ENCODE measurements at regions not wholly inside any gene's neighbourhood (a gene's known extent, or its start where the extent isn't known, plus 50 kb on each side); places are given as distances from the start of the nearest gene placed in this dataset.
"Not testable (repeated sequence)": the region's sequence is repeated elsewhere in the genome, so short reads cannot be mapped to it uniquely, and the experiment has no call there.

DNA sequence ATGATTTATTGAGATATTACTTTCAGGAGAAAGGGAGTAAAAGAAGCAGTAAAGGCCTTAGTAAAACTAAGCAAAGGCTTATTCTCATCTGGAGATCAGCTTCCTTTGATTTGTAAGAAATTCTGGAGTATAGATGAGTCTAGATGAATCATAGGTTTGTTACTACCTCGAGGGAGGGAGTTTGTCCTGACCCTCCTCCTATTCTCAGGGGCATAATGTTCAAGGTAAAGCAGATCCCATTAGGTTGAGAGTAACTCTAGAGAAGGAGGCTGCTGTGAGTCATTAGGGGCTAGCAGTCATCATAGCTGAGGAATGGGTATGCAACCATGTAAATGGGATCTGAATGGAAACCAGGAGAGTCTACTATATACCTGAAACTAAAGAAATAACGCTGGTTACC is 155.5 kb upstream of the MOCS2 start:
- H3K27me3 Mint-ChIP-seq: no peaks in the 10 kb centered on the region
- no peak overlapping the region for H3K27ac Mint-ChIP-seq
- H3K9me3 Mint-ChIP-seq: no peaks in the 10 kb centered on the region
- H3K4me3 Mint-ChIP-seq: no peak overlapping the region
- DNase-seq: no peak
- no peaks in the 10 kb centered on the region for H3K4me1 Mint-ChIP-seq
- CTCF ChIA-PET: no interaction called here
- no peaks in the 10 kb centered on the region for H3K36me3 Mint-ChIP-seq

DNA sequence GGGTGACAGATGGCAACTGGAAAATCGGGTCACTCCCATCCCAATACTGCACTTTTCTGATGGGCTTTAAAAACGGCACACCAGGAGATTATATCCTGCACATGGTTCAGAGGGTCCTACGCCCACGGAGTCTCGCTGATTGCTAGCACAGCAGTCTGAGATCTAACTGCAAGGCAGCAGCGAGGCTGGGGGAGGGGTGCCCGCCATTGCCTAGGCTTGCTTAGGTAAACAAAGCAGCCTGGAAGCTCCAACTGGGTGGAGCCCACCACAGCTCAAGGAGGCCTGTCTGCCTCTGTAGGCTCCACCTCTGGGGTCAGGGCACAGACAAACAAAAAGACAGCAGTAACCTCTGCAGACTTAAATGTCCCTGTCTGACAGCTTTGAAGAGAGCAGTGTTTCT is 158.7 kb upstream of the MOCS2 start:
- H3K9me3 Mint-ChIP-seq, H3K4me3 Mint-ChIP-seq, H3K27ac Mint-ChIP-seq, H3K36me3 Mint-ChIP-seq, H3K4me1 Mint-ChIP-seq, CTCF ChIA-PET, H3K27me3 Mint-ChIP-seq, DNase-seq: not testable (repeated sequence)

DNA sequence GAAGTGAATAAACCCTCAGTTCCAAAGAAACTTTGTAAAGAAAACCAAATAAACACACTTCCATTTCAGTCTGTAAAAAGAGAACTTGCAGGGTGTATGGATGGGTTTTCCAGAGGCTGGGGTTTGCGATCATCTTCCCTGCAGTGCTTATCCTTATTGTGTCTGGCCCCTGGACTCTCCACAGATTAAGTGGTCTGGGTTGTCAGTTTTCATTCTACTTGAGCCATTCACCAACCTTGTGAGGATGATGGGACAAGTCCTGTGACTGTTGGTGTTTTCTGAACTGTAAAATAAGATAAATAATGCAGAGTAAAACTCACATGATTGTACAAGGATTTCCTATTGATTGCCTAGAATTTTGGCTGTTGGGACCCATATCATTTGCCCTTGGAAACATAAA is 166.1 kb upstream of the MOCS2 start:
- Mint-ChIP-seq H3K4me3 (no peak overlapping the region), H3K27me3 (no peaks in the 10 kb centered on the region), H3K36me3 (no peaks in the 10 kb centered on the region), H3K27ac (no peak overlapping the region), H3K9me3 (peaks cover 2% of the 10 kb centered on the region), H3K4me1 (no peaks in the 10 kb centered on the region)
- DNase-seq: no peak
- CTCF ChIA-PET: no interaction called here

DNA sequence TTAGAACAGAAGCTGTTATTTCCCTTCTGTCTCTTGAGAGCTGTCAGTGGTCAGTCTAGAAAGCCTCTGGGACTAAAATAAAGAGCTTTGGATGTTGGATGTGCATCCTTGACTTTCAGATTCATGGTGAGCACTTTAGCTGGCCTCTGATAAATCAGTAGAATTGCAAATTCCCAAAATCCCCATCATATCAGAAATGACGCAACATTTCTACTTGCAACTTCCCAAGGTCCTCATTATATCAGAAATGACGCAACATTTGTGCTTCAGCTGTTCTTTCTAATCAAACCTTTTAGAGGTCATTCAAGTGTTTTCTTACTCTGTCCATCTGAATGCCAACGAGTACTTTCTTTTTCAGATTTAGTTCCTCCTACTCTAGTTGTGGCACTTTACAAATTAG is 167.3 kb upstream of the MOCS2 start:
- Mint-ChIP-seq H3K4me3 (no peak overlapping the region), H3K36me3 (no peaks in the 10 kb centered on the region), H3K27ac (no peak overlapping the region), H3K4me1 (no peaks in the 10 kb centered on the region), H3K9me3 (no peaks in the 10 kb centered on the region), H3K27me3 (no peaks in the 10 kb centered on the region)
- DNase-seq: no peak
- CTCF ChIA-PET: no interaction called here

DNA sequence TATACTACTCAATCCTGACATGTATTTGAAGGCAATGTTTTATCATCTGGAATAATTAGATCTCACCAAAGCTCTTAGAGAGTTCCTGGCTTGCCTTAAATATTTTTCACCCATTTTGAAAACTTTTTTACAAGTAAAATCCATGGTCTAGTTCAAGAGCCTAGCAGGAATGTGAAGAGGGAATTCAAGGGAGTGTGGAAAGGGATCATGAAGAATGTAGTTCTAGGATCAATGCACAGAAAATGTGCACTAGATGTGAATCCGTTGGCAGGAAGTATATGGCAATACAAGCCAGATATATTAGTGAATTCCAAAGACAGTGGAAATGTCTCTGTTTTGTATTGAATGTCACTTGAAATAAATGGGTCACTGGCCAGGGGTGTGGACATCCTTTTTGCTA is 167.9 kb upstream of the MOCS2 start:
- no peaks in the 10 kb centered on the region for H3K9me3 Mint-ChIP-seq
- no peaks in the 10 kb centered on the region for H3K27me3 Mint-ChIP-seq
- no peak for DNase-seq
- H3K36me3 Mint-ChIP-seq: no peaks in the 10 kb centered on the region
- H3K27ac Mint-ChIP-seq: no peak overlapping the region
- no peaks in the 10 kb centered on the region for H3K4me1 Mint-ChIP-seq
- no peak overlapping the region for H3K4me3 Mint-ChIP-seq
- CTCF ChIA-PET: no interaction called here

DNA sequence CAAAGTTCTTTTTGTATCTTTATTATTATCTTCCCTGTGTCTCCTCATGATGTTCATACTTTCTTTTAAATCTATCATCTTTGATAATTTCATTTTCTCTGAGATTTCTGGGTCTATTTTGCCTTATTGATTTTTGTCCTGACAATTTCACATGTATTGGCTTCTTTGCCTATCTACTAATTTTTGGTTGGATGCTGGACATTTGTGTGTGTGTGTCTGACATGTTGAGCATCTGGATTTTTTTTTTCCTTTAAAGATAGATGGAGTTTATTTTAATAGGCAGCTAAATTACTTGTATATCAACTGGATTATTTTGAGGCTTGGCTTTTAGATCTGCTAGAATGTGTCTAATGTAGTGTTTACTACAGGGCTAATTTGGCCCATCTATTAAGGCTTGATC is 178.0 kb upstream of the MOCS2 start:
- CTCF ChIA-PET: no interaction called here

DNA sequence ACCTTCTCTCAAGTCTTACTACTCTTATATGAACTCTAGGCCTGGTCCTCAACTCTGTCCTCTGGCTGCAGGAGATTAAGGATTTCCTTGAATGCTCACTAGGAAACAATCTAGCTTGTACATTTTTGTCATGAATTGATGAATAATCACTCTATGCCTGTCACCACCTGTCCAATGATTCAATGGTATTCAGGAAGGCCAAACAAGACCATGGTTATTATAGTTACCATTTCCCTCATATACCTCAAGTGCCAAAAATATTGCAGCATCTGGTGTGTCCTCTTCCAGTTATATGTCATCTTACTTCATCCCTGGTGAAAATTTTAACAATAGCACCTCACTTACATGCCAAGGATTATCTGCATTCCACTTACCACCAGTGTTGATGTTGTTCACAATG is 179.0 kb upstream of the MOCS2 start:
- Mint-ChIP-seq H3K4me1 (no peaks in the 10 kb centered on the region), H3K4me3 (no peak overlapping the region), H3K27me3 (peaks cover 5% of the 10 kb centered on the region), H3K27ac (no peak overlapping the region), H3K9me3 (peaks cover 5% of the 10 kb centered on the region), H3K36me3 (no peaks in the 10 kb centered on the region)
- CTCF ChIA-PET: no interaction called here
- no peak for DNase-seq

More for the DNA sequence above, 178.0 kb upstream of the MOCS2 start:
- peaks cover 5% of the 10 kb centered on the region for H3K9me3 Mint-ChIP-seq
- H3K36me3 Mint-ChIP-seq: no peaks in the 10 kb centered on the region
- no peak overlapping the region for H3K27ac Mint-ChIP-seq
- H3K4me3 Mint-ChIP-seq: no peak overlapping the region
- peaks cover 5% of the 10 kb centered on the region for H3K27me3 Mint-ChIP-seq
- no peaks in the 10 kb centered on the region for H3K4me1 Mint-ChIP-seq
- no peak for DNase-seq

DNA sequence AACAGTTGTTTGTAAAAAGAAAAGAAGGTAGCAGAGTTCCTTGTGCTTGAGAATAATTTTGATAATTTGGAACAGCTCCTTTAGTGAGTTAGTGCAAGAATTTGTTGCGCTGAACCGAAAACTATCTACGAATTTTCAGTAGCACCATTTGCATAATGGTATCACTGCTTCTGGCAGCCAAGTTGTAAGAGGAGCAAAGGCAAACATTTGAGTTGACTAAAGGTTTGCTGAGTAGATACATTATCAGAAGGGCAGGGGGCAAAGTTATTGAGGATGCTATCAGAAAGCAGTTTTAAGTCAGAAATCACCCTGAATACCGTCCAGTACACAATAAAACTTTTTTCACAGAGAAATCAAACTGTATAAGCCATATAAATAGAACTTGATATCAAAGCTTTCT is 181.5 kb upstream of the MOCS2 start:
- Mint-ChIP-seq H3K27ac (no peak overlapping the region), H3K27me3 (peaks cover 3% of the 10 kb centered on the region), H3K4me1 (no peaks in the 10 kb centered on the region), H3K9me3 (peaks cover 5% of the 10 kb centered on the region), H3K4me3 (no peak overlapping the region), H3K36me3 (no peaks in the 10 kb centered on the region)
- DNase-seq: no peak
- CTCF ChIA-PET: no interaction called here

DNA sequence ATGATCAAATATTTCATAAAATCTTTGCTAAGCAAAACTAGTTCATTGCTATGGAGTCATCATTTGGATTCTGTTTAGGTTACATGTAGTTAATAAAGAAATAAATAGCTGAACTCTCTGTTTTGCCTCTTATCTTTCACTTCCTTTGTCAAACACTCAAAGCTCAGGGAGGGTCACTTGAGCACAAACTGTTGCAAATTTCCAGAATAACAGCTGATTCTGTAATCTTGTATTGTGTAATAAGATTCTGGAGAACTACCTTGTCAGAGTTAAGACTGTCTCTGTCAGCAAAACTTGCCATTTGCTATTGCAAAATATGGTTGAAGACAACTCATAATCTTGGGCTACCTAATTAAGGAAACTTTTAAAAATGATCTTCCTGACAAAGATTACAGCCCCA is 182.0 kb upstream of the MOCS2 start:
- peaks cover 5% of the 10 kb centered on the region for H3K9me3 Mint-ChIP-seq
- CTCF ChIA-PET: no interaction called here
- H3K27ac Mint-ChIP-seq: no peak overlapping the region
- H3K4me1 Mint-ChIP-seq: no peaks in the 10 kb centered on the region
- H3K27me3 Mint-ChIP-seq: no peaks in the 10 kb centered on the region
- DNase-seq: no peak
- H3K4me3 Mint-ChIP-seq: no peak overlapping the region
- H3K36me3 Mint-ChIP-seq: no peaks in the 10 kb centered on the region

DNA sequence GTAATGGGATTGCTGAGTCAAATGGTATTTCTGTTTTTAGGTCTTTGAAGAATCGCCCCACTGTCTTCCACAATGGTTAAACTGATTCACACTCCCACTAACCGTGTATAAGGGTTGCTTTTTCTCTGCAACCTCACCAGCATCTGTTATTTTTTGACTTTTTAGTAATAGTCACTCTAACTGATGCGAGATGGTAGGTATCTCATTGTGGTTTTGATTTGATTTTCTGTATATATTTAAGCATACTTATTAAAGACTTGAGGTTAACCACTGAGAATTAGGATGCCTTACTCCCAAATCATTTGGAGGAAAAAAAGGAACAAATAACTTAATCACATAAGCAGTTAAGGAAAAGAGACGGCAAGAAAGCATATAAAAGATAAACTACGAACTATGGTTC is 181.6 kb upstream of the FST start:
- H3K9me3 Mint-ChIP-seq: peaks cover 2% of the 10 kb centered on the region
- H3K27me3 Mint-ChIP-seq: no peaks in the 10 kb centered on the region
- H3K27ac Mint-ChIP-seq: no peak overlapping the region
- no peaks in the 10 kb centered on the region for H3K4me1 Mint-ChIP-seq
- H3K4me3 Mint-ChIP-seq: no peak overlapping the region
- no peak for DNase-seq
- H3K36me3 Mint-ChIP-seq: no peaks in the 10 kb centered on the region
- CTCF ChIA-PET: no interaction called here

DNA sequence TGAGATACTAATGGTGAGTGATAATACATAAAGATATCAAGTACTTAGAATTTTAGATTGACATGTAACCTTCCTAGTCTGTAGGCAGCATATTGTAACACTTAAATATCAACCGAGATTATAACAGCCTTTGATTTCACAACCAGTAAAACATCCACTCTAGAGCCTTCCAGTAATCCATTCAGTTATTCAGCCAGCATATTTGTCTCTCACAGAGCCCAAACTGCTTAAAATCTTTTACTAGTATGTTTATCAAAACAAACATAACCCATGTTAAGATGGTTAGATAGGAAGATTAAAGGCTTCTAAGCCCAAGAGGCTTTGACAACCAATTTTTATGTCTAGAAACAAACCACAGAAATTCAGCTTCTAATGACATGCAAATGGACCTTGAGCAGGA is 177.9 kb upstream of the FST start:
- Mint-ChIP-seq H3K36me3 (no peaks in the 10 kb centered on the region), H3K27ac (no peak overlapping the region), H3K27me3 (no peaks in the 10 kb centered on the region), H3K4me3 (no peak overlapping the region), H3K9me3 (peaks cover 2% of the 10 kb centered on the region), H3K4me1 (no peaks in the 10 kb centered on the region)
- no peak for DNase-seq
- CTCF ChIA-PET: no interaction called here

DNA sequence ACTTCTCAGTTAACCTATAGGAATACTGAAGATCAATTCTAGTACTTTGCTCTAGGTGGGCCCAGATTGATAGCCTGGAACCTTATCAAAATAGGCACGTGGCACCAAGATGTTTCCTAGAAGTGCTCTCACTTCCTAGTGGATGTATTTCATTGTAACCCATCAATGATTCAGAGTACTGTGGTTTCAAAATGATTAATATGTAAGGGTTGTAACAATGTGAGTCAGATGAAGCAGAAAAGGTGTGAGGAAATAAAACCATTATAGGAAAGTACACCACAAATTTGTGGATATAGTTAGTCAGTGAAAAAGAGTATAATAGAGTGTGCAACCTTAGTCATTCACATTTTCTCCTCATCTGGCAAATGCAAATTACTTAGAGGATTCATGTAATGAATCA is 177.3 kb upstream of the FST start:
- Mint-ChIP-seq H3K9me3 (peaks cover 3% of the 10 kb centered on the region), H3K4me3 (no peak overlapping the region), H3K36me3 (no peaks in the 10 kb centered on the region), H3K27ac (no peak overlapping the region), H3K4me1 (no peaks in the 10 kb centered on the region), H3K27me3 (no peaks in the 10 kb centered on the region)
- DNase-seq: no peak
- CTCF ChIA-PET: no interaction called here

DNA sequence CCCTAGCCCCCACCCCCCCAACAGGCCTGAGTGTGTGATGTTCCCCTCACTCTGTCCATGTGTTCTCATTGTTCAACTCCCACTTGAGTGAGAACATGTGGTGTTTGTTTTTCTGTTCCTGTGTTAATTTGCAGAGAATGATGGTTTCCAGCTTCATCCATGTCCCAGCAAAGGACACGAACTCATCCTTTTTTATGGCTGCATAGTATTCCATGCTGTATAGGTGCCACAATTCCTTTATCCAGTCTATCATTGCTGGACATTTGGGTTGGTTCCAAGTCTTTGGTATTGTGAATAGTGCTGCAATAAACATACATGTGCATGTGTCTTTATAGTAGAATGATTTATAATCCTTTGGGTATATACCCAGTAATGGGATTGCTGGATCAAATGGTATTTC is 175.1 kb upstream of the FST start:
- H3K36me3 Mint-ChIP-seq, DNase-seq, H3K4me1 Mint-ChIP-seq, H3K27me3 Mint-ChIP-seq, H3K9me3 Mint-ChIP-seq, H3K4me3 Mint-ChIP-seq, H3K27ac Mint-ChIP-seq, CTCF ChIA-PET: not testable (repeated sequence)

DNA sequence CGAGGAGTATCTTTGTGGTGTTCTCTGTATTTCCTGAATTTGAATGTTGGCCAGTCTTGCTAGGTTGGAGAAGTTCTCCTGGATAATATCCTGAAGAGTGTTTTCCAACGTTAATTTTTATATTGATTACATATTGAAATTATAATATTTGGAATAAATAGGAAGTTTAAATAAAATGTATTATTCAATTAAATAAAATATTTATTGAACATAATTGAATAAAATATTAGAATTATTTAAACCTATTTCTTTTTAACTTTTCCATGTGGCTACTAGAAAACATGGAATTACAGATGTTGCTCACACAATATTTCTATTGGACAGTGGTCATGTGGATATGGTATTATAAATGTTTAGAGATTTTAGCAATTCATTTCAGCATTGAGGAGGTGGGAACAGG is 170.8 kb upstream of the FST start:
- H3K9me3 Mint-ChIP-seq: peaks cover 4% of the 10 kb centered on the region
- CTCF ChIA-PET: no interaction called here
- H3K27me3 Mint-ChIP-seq: no peaks in the 10 kb centered on the region
- no peak overlapping the region for H3K4me3 Mint-ChIP-seq
- no peaks in the 10 kb centered on the region for H3K4me1 Mint-ChIP-seq
- no peak for DNase-seq
- H3K36me3 Mint-ChIP-seq: no peaks in the 10 kb centered on the region
- H3K27ac Mint-ChIP-seq: no peak overlapping the region

DNA sequence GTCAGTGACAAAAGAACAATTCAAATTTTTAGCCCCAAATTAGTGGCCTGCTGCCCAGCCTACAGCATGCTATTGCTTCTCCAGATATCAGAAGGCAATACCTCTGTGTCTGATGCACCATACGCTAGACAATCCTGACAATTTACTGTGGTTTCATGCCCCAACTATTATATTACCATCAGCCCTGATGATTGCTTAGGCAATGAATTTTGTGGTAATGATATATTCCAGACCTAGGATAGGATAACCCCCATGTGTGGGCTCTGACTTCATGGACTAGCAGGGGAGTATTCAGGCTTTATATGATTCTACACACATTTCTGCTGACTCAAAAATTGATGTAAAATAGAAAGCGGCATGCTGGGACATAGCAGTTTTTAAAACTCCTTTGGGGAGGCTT is 168.7 kb upstream of the FST start:
- Mint-ChIP-seq H3K4me3 (no peak overlapping the region), H3K27me3 (no peaks in the 10 kb centered on the region), H3K9me3 (peaks cover 4% of the 10 kb centered on the region), H3K27ac (no peak overlapping the region), H3K36me3 (no peaks in the 10 kb centered on the region), H3K4me1 (no peaks in the 10 kb centered on the region)
- no peak for DNase-seq
- CTCF ChIA-PET: no interaction called here

DNA sequence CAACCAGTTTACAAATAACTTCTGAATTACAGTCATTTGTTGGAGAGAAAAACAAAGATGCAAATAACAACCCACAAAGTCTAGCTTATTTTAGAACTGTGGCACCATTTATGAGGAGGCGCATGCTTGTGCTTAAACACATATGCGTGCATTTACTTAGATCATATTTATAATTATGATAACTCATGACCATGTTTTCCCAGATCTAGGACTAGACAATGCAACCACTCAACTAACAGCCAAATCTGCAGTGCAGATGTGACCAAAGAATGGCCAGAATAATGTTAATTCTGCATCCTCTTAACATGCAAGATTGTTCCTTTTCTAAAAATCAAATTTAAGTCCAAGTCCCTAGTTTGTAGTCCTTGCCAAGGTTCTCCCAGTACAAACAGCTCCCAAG is 167.3 kb upstream of the FST start:
- CTCF ChIA-PET: interaction anchor here (0.7 to 1.2 kb wide), 2 partner anchors 17 to 114 kb away, joined by 3 read pairs; no protein-coding TSS in a partner anchor
- Mint-ChIP-seq H3K9me3 (peaks cover 2% of the 10 kb centered on the region), H3K4me1 (no peaks in the 10 kb centered on the region), H3K27me3 (no peaks in the 10 kb centered on the region), H3K36me3 (no peaks in the 10 kb centered on the region), H3K4me3 (no peak overlapping the region), H3K27ac (no peak overlapping the region)
- DNase-seq: no peak

All from activated naive CD4-positive, alpha-beta T cell treated with anti-CD3 and anti-CD28 coated beads, Interleukin-2, amount 10 ng/mL, durations not matched to agents 7 days and 5 days (primary cell).